8988T (cell line): ENCODE measurements at regions not wholly inside any gene's neighbourhood (a gene's known extent, or its start where the extent isn't known, plus 50 kb on each side); places are given as distances from the start of the nearest gene placed in this dataset.
A peak's percentile ranks its signal among the peaks of the same experiment; 100 is the strongest.
"Not testable (repeated sequence)": the region's sequence is repeated elsewhere in the genome, so short reads cannot be mapped to it uniquely, and the experiment has no call there.

Experiments used
- DNase-seq: peaks from one replicate; pipeline ENCODE4 v3.0.0; 2011

GRCh38 chr10:64040781-64041180, 519.6 kb downstream of the REEP3 start:
- no peak for DNase-seq

DNA sequence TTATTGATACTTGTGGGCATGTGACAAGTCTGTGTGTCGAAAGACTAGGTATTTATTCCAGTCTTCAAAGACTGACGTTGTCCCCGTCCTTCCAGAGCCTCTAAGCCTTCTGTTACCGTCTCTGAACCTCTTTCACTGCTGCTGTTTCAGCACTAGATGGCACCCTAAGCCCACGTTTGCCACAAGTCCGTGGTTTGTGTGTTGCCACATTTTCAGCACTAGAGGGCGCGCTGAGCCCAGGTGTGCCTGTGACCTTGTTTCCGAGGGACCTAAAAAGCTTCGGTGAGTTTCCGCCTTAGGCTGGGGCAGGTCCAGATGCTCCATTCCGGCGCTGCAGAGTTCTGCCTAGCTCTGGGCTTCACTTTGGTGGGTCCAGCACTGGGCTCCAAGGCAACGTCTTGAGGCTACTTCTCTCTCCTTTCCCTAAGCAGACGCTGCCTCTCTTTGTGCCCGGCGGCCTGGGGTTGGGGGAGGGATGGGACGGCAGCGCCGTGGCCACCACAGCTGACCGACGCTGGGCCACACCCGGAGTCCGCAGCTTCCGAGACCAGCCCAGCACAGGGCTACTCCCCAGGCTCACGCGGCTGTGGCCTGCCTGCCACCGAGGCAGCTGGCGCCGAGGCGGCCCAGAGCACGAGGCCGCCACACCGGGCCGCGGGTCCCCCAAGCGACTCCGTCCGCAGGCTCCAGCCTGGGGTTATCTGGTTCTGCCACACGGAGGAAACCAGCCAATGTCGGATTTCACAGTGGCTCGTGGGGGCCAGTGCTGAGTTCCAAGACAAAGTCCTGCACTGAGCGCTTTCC, 520.2 kb downstream of the REEP3 start:
- DNase-seq: peak; percentile 41

DNA sequence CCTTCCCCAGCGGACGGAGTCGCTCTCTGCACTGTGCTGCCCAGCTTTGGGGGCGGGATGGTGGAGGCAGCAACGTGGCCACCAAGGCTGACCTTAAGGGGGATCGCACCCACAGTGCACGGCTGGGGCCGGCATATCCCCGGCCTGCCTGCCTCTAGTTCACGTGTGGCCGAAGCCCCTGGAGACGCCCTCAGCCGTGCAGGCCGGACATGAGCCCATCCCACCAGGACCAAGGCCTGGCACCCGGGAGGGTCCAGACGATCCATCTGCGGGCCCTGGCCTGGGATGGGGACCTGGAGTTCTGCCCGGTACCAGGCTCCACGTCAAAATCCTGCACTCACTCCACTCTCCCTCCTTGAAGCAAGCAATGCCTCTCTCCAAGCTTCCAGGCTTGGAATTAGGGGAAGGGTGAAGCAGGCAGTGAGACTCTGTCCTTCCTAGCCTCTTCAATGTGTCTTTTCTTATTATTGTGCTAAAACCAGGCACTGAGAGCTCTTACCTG, 520.8 kb downstream of the REEP3 start:
- no peak for DNase-seq

GRCh38 chr10:64044098-64044497, 522.9 kb downstream of the REEP3 start:
- DNase-seq: no peak

GRCh38 chr10:64044957-64045632, 523.9 kb downstream of the REEP3 start:
- DNase-seq: not testable (repeated sequence)

GRCh38 chr10:64054392-64054791, 533.2 kb downstream of the REEP3 start:
- DNase-seq: no peak

- no peak for DNase-seq
Observed at GRCh38 chr10:64059884-64060283, 538.7 kb downstream of the REEP3 start.

GRCh38 chr10:64060389-64060788, 539.2 kb downstream of the REEP3 start:
- no peak for DNase-seq

GRCh38 chr10:64062793-64063192, 541.6 kb downstream of the REEP3 start:
- no peak for DNase-seq

DNA sequence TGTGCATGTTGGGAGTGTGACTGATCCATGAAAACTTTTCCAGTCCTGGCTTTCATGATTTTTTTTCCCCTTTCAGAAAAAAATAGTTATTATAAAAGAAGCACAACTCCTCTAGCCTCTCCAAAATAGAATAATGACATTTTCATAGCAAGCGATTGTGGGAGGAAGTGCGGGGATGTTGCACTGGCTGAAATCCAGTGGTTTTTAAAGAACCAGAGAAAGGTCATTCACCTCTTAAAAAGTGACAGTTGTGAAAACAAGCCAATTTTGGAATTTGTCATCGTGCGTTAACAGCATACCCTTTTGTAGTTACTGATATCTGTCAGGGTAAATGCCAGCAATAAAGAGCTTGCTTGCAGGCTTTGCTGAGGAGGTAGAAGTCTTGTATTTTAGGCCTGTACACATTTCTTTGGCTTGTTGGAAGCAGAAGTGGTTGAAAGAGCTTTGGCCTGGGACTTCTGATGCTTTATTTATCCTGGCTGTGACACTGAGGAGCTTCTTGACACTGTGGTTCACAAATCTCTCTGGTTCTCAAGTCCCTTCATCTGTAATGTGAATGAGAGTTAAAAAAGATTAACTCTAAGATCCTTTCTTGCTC, 545.9 kb downstream of the REEP3 start:
- no peak for DNase-seq

DNA sequence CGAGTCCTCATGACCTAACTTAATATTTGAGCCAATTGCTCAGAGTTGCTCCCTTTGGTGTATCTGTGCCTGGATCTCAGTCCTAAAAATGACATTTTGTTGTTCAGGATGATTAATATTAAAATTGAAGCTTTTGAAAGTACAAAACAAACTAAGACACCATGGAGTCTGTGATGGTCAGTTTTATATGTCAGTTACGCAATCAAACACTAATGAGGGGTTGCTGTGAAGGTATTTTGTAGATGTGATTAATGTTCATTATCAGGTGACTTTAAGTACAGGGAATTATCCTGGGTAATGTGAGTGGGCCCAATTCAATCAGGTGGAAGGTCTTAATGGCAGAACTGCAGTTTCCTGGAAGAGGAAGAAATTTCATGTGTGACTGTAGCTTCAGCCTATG, 546.7 kb downstream of the REEP3 start:
- no peak for DNase-seq

- no peak for DNase-seq
Observed at GRCh38 chr10:64070241-64070640, 549.0 kb downstream of the REEP3 start.

GRCh38 chr10:64071218-64071617, 550.0 kb downstream of the REEP3 start:
- DNase-seq: no peak

- DNase-seq: no peak
Observed at GRCh38 chr10:64075604-64076003, 554.4 kb downstream of the REEP3 start.

DNA sequence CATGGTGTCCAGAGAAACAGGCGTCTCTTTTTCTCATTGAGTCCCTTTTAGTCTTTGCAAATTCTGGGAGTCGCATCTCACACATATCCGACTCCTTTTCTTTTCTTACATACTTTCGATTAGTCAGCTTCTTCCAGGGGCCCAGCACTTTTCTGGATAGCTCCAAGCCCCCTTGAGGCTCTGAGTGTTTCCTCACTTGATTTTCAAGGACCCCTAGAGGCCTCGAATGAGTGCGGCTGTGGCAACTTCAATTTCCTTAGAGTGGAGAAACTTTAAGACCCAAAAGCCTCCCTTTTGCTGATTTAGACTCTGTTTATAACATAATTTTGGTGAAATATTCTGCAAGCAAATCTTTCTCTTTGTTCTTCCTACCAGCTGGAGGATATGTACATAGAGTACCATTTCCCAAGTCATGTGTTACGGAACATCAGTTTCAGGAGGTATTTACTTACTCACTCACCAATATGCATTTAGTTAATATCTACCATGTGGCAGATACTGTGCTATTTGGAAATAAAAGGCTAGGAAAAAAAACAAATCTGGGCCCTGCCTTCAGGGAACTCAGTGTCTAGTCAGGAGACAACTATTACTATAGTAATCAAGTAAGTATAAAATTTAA, 555.2 kb downstream of the REEP3 start:
- DNase-seq: no peak

DNA sequence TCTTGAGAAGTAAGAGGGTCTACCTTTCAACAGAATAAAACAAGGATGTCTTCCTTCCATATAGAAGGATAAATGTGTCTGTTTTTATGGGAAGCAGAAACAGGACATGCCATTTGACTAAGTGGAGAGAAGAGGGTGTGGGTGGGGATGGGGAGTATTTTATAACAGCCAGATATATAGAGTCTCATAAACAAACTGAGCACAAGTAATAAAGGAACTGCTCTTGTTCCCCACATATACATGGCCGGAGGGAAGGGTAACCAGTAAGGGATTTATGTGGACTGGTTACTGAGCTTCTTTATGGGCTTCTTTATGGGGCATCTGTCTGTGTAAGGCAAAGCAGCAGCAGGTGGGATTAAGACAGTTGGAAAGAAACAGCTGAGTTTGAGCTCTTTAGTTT, 558.1 kb downstream of the REEP3 start:
- DNase-seq: no peak

GRCh38 chr10:64080071-64080470, 558.9 kb downstream of the REEP3 start:
- no peak for DNase-seq

- no peak for DNase-seq
Observed at GRCh38 chr10:64081947-64082482, 560.8 kb downstream of the REEP3 start.

DNA sequence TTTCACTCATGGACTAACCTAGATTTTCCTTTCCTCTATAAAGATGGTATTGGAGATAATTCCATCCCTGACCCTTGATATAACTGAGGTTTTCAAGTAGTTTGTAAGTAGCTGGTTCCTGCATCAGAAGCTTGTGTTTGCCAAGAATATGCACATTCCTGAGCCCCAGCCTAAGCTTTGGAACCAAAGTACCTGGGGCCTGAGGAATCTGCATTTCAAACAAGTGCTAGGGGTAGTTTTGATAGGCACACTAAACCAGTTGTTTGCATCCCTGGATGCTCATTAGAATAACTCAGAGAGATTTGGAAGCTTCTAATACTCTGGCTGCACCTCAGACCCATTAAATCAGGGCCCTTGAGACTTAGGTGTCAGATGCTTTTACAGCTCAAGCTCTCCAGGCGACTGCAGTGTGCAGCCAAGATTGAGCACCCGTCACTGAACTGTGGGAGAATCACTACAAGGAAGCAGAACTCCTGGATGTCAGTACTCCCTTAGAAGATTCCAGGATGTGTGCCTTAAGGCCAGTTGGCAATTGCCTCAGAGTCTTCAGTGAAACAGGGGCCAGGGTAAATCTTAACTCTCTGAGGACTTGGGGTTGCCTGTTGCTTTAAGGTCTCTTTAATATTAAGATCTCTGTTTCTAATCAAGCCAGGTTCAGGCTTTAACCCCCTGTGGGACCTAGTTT, 565.0 kb downstream of the REEP3 start:
- no peak for DNase-seq

DNA sequence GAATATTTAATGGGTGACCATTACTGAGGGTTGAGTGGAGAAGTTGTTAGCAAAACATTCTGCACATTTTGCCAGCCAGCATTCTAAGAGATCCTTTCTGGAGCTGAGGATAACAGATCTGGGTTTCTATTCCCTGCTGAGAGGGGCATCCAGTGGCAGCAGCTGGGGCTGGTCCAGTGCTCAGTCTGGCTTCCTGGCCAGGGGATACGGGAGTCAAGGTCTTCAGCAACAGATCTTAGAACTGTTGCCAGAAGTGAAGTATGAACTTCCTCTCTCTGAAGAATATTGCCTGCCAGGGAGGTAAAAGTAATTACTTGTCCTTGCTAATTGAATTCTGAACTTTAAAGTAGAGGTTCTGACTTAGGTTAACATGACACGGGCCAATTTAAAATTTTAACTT, 568.4 kb downstream of the REEP3 start:
- DNase-seq: no peak

GRCh38 chr10:64090865-64091264, 569.7 kb downstream of the REEP3 start:
- DNase-seq: no peak

DNA sequence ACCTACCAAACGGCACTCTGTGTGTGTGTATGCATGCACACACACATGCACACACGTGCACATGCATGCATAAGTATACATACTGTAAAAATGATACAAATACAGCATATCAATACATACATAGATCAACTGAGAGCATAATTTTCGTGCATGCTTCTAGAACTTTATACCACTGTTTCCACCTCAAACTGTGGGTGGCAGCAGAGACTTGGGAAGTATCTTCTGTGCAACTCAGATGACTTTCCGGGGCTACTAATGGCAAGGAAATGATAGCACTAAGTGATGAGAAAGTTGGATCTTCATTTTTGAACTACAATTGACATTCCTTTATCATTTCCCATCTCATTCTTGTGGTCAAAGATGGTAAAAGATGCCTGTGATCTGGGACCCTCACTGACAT, 570.7 kb downstream of the REEP3 start:
- DNase-seq: no peak

GRCh38 chr10:64093304-64093703, 572.1 kb downstream of the REEP3 start:
- DNase-seq: no peak
